ENCODE measurements at regions not wholly inside any gene's neighbourhood (a gene's known extent, or its start where the extent isn't known, plus 50 kb on each side); places are given as distances from the start of the nearest gene placed in this dataset.

DNA sequence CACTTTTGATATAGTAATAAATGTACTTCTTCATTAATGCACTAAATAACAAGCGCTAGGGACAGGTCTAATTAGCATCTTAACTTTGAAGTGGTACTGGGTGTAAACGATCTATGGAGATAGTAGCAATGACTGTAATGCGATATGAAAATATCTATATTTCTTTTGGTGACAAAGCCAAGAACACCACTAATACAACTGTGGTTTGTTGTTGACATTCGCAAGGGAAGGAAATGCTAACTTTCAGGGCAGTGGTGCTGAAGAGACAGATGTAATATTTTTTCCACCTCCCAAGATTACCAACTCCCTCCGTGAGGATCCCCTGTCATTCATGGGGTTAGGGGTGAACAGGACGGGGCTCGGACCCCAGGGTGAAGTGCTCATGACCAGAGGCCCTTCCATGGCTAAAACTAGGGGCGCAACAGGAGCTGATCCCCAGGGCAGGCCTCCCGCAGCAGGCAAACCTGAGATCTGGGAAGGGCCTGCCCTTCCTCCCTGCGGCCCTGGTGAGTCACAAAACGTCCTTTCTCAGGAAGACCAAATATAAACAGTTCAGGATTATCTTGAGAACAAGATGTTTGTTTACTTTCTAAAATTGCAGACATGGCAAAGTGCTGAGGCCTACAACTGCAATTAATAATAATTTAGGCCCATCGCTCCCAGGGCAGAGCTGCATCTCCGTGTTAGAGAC is 65.0 kb upstream of the TOX2 start:
- Histone ChIP-seq H3K9me3 (ENCODE audit: control insufficient read depth, low read depth, low read length) (no peaks in the 10 kb centered on the region), H3K27me3 (ENCODE audit: insufficient read depth, low read length) (no peaks in the 10 kb centered on the region), H3K27ac (ENCODE audit: insufficient read length, low read depth, low read length) (no peak overlapping the region), H2BK15ac (ENCODE audit: low read depth, low read length) (no peak overlapping the region), H3K4me1 (ENCODE audit: insufficient read depth, low read length) (no peaks in the 10 kb centered on the region), H2BK120ac (ENCODE audit: low read depth, low read length, poor library complexity, severe bottlenecking) (no peak overlapping the region), H3K14ac (ENCODE audit: insufficient read depth, low read length) (no peak overlapping the region; the same call in 1 of the 2 replicates), H3K79me2 (ENCODE audit: insufficient read depth, low read length) (no peaks in the 10 kb centered on the region), H4K5ac (ENCODE audit: insufficient read length, low read depth, low read length) (no peak overlapping the region), H2BK20ac (ENCODE audit: low read depth, low read length, poor library complexity, severe bottlenecking) (no peak overlapping the region), H3K23ac (ENCODE audit: insufficient read length, low read depth, low read length) (no peak overlapping the region), H4K20me1 (ENCODE audit: control insufficient read depth, insufficient read depth, insufficient read length) (no peaks in the 10 kb centered on the region), H3T11ph (ENCODE audit: low read length) (no peak overlapping the region), H2BK12ac (ENCODE audit: insufficient read length, low read depth, low read length) (no peak overlapping the region), H3K4me2 (ENCODE audit: insufficient read depth, insufficient read length, low read length) (no peak overlapping the region), H2AK5ac (ENCODE audit: insufficient read length, low read length) (no peak overlapping the region), H4K8ac (replicated peaks; ENCODE audit: insufficient read length, low read depth, low read length) (no peak overlapping the region), H2BK5ac (ENCODE audit: insufficient read length, low read length) (no peak overlapping the region), H3K18ac (ENCODE audit: insufficient read length, low read depth, low read length) (no peak overlapping the region), H3K9ac (ENCODE audit: extremely low read depth, insufficient read length, low read length) (no peak overlapping the region), H3K79me1 (ENCODE audit: insufficient read depth, low read depth, low read length, poor library complexity, severe bottlenecking) (no peaks in the 10 kb centered on the region), H2AFZ (ENCODE audit: low read length) (no peak overlapping the region), H3K56ac (ENCODE audit: insufficient read length, low read depth, low read length) (no peak overlapping the region), H3K4ac (ENCODE audit: low read depth, low read length) (no peak overlapping the region), H3K23me2 (ENCODE audit: insufficient read length, low read depth, low read length, poor library complexity, severe bottlenecking) (no peaks in the 10 kb centered on the region), H4K91ac (ENCODE audit: insufficient read length, low read depth, low read length) (no peak overlapping the region)
- Mint-ChIP-seq H3K27me3 (ENCODE audit: low read depth) (peaks cover 1% of the 10 kb centered on the region; the same call in 1 of the 2 replicates), H3K36me3 (ENCODE audit: insufficient read depth in 1 of 3, low read depth in 3 of 3) (no peaks in the 10 kb centered on the region), H3K9me3 (no peaks in the 10 kb centered on the region), H3K4me1 (no peaks in the 10 kb centered on the region), H3K27ac (no peak overlapping the region), H3K4me3 (no peak overlapping the region)
- no peak for DNase-seq
- WGBS (ENCODE audit: extremely low coverage, insufficient read length, low lambda C conversion rate), result no CpG with 5 or more reads among the region's 13 CpGs
- TF ChIP-seq, protein P1, sequence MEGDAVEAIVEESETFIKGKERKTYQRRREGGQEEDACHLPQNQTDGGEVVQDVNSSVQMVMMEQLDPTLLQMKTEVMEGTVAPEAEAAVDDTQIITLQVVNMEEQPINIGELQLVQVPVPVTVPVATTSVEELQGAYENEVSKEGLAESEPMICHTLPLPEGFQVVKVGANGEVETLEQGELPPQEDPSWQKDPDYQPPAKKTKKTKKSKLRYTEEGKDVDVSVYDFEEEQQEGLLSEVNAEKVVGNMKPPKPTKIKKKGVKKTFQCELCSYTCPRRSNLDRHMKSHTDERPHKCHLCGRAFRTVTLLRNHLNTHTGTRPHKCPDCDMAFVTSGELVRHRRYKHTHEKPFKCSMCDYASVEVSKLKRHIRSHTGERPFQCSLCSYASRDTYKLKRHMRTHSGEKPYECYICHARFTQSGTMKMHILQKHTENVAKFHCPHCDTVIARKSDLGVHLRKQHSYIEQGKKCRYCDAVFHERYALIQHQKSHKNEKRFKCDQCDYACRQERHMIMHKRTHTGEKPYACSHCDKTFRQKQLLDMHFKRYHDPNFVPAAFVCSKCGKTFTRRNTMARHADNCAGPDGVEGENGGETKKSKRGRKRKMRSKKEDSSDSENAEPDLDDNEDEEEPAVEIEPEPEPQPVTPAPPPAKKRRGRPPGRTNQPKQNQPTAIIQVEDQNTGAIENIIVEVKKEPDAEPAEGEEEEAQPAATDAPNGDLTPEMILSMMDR (conservative IDR thresholded peaks at IDR 0.05), result no peak
